HepG2 (cell line): ENCODE measurements at regions not wholly inside any gene's neighbourhood (a gene's known extent, or its start where the extent isn't known, plus 50 kb on each side); places are given as distances from the start of the nearest gene placed in this dataset.

ENCODE experiments used
- CBX1 ChIP-seq: IDR thresholded peaks from one replicate; pipeline ENCODE4 v1.6.1; 2016; ENCODE audit warnings: antibody characterized with exemption, low read depth
- ETV6 ChIP-seq: sonication (generic); formaldehyde crosslinking; conservative IDR thresholded peaks from 2 replicates; pipeline ENCODE4 v1.4.0; 2020; ENCODE audit warnings: missing genetic modification reagents
- SMARCC2 ChIP-seq: fragments of 450-650 bp; IDR thresholded peaks from 2 replicates; pipeline ENCODE4 v1.6.1; 2017; ENCODE audit warnings: antibody characterized with exemption, mild to moderate bottlenecking
- TF ChIP-seq, protein P1 (sequence below), 2 experiments: fragments of 450-650 bp in 1 of 2; sonication (generic) in 1 of 2; formaldehyde crosslinking in 1 of 2; IDR thresholded peaks; 2 replicates each; pipeline versions ENCODE4 v1.6.1 to v1.8.0; 2016 to 2022; ENCODE audit warnings: antibody characterized with exemption in 1 of 2, mild to moderate bottlenecking in 1 of 2, missing genetic modification reagents in 1 of 2
- TF ChIP-seq, protein P2 (sequence below): sonication (generic); formaldehyde crosslinking; IDR thresholded peaks from 2 replicates; pipeline ENCODE4 v1.5.0; 2020; ENCODE audit warnings: missing genetic modification reagents, mild to moderate bottlenecking, borderline replicate concordance

DNA sequence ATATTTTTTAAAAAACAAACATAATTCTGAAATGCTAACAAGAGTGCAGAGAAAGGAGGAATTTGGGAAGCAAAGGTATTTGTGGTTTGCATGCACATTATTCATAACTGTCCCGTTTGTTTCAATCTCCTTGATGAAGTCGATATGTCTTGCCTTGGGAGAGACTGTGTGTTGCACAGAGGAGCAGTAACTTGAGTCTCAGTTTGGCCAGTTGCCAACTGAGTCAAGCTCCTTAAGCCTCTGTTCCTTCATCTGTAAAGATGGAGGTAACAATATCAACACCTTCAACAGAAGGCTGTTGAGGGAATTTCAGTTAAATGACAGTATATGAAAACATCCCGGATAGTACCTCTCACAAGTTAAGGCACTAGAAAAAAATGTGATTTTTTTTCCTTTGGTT, 226.2 kb downstream of the ASXL3 start (continued):
- TF ChIP-seq, protein P1, sequence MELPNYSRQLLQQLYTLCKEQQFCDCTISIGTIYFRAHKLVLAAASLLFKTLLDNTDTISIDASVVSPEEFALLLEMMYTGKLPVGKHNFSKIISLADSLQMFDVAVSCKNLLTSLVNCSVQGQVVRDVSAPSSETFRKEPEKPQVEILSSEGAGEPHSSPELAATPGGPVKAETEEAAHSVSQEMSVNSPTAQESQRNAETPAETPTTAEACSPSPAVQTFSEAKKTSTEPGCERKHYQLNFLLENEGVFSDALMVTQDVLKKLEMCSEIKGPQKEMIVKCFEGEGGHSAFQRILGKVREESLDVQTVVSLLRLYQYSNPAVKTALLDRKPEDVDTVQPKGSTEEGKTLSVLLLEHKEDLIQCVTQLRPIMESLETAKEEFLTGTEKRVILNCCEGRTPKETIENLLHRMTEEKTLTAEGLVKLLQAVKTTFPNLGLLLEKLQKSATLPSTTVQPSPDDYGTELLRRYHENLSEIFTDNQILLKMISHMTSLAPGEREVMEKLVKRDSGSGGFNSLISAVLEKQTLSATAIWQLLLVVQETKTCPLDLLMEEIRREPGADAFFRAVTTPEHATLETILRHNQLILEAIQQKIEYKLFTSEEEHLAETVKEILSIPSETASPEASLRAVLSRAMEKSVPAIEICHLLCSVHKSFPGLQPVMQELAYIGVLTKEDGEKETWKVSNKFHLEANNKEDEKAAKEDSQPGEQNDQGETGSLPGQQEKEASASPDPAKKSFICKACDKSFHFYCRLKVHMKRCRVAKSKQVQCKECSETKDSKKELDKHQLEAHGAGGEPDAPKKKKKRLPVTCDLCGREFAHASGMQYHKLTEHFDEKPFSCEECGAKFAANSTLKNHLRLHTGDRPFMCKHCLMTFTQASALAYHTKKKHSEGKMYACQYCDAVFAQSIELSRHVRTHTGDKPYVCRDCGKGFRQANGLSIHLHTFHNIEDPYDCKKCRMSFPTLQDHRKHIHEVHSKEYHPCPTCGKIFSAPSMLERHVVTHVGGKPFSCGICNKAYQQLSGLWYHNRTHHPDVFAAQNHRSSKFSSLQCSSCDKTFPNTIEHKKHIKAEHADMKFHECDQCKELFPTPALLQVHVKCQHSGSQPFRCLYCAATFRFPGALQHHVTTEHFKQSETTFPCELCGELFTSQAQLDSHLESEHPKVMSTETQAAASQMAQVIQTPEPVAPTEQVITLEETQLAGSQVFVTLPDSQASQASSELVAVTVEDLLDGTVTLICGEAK (IDR thresholded peaks at IDR 0.05) = no peak
- TF ChIP-seq, protein P1 (CRISPR knock-in tag; IDR thresholded peaks at IDR 0.05) = no peak
- TF ChIP-seq ETV6 (CRISPR knock-in tag) = no peak
- TF ChIP-seq CBX1 = no peak
- TF ChIP-seq, protein P2, sequence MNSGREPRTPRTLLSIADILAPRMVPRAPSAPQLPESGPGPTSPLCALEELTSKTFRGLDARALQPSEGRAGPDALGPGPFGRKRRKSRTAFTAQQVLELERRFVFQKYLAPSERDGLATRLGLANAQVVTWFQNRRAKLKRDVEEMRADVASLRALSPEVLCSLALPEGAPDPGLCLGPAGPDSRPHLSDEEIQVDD (CRISPR knock-in tag) = no peak
- no peak for TF ChIP-seq SMARCC2
